ENCODE measurements at regions not wholly inside any gene's neighbourhood (a gene's known extent, or its start where the extent isn't known, plus 50 kb on each side); places are given as distances from the start of the nearest gene placed in this dataset.
"Not testable (repeated sequence)": the region's sequence is repeated elsewhere in the genome, so short reads cannot be mapped to it uniquely, and the experiment has no call there.

DNA sequence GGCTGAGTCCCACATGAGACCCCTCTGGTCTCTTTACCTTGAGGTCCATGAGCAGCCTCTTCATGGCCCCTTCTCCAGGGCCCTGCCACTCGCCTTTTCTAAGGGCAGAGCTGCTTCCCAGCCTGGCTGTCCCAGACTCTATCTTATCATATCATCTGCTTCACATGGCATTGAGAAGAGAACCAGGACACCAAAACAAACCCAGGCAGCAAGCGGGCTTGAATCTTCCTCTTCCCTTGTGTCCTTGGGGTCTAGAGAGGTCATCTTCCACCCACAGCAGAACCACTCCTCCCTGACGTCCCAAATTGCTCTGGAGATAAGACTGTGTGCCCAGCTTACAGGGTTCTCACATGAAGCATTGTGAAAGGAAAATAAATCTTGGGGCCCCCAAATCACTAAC, 261.3 kb upstream of the AUTS2 start:
- no peak for DNase-seq (ENCODE audit: low spot score)

DNA sequence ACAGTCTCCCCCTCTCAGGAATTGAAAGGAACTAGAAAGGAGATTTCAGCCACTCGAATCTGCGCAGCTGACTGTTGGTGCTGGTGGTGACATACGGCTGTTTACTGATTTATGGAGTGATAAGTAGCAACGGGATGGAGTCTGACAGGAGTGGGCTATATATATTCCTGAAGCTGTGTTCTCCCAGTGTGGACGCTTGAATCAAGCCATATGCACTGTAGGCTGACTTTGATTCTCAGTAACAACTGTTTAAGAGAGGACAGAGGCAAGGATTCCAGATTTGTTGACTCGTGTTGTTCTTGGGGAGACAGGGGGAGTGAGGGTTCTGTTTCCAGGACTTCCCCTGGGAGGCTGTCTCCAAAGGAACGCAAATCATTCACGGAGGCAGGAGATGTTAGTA, 260.1 kb upstream of the AUTS2 start:
- no peak for DNase-seq (ENCODE audit: low spot score)

- no peak for DNase-seq (ENCODE audit: low spot score)
Measured at GRCh38 chr7:69341288-69341687, 257.0 kb upstream of the AUTS2 start.

GRCh38 chr7:69342154-69342884, 256.0 kb upstream of the AUTS2 start:
- DNase-seq (ENCODE audit: low spot score): no peak

- no peak for DNase-seq (ENCODE audit: low spot score)
Measured at GRCh38 chr7:69349291-69349690, 249.0 kb upstream of the AUTS2 start.

GRCh38 chr7:69358163-69358821, 240.0 kb upstream of the AUTS2 start:
- no peak for DNase-seq (ENCODE audit: low spot score)

DNA sequence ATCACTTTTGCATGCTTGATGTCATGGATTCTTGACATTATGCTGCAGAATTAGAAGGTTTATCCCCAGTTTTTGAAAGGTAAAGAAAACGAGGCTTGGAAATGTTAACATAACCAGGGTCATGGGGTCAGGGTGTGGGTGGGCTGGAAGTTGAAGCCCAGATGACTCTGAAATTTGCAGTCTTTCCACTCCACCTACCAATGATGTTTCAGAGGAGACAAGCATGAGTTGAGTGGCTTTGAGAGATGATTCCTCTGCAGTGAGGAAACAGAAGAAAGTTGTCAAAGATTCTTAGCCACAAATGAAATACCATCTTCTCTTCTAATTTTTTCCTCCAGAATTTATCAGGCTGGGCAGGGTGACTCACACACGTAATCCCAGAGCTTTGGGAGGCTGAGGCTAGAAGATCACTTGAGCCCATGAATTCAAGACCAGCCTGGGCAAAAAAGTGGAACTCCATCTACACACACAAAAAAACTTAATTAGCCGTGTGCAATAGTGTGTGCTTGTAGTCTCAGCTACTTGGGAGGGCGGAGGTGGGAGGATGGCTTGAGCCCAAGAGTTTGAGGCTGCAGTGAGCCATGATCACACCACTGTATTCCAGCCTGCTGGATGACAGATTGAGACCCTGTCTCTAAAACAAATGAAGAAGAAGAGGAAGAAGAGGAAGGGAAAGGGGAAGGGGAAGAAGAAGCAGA, 239.1 kb upstream of the AUTS2 start:
- DNase-seq (ENCODE audit: low spot score): no peak

DNA sequence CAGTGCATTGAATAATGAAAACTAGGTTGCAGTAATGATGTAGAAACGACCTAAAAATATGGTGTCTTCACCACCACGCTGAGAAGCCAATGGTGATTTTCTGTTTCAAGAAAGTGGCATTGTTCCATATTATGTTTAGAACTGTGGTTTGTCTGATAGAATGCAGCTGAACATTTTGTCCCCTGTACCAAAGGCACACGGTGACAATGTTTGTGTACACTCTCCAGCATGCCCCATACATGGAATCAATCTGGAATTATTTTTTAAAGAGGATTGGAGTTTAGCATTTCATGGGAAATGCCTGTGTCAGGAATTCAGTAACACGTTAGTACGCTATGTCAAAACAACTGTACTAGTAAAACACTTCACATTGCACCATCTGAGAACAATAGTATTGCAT, 237.4 kb upstream of the AUTS2 start:
- DNase-seq (ENCODE audit: low spot score): no peak

GRCh38 chr7:69363136-69363535, 235.1 kb upstream of the AUTS2 start:
- DNase-seq (ENCODE audit: low spot score): no peak

- no peak for DNase-seq (ENCODE audit: low spot score)
Measured at GRCh38 chr7:69364813-69365643, 233.2 kb upstream of the AUTS2 start.

DNA sequence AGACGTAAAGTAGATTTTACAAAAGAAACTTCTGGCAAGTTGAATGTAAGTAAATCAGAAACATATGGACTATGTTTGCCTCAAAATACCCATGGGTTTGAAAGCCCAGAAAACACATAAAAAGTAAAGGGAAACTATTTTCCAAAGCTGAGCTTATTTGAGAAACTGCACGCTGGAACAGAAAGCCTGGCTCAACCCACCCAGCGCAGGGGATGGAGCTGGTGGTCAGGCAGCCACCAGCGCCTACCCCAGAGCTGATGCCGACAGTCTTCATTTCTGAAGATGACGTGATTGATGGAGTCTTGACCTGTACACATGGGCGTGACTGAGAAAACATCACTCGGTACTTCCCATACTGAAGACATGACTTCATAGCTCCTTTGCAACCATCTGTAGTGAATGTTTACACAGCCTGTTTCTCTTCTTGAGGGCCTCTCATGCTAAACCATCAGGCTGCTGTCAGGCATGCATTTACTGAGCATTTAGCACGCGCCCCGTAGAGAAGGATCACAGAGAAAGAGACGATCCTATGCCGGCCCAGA, 232.6 kb upstream of the AUTS2 start:
- DNase-seq (ENCODE audit: low spot score): no peak

DNA sequence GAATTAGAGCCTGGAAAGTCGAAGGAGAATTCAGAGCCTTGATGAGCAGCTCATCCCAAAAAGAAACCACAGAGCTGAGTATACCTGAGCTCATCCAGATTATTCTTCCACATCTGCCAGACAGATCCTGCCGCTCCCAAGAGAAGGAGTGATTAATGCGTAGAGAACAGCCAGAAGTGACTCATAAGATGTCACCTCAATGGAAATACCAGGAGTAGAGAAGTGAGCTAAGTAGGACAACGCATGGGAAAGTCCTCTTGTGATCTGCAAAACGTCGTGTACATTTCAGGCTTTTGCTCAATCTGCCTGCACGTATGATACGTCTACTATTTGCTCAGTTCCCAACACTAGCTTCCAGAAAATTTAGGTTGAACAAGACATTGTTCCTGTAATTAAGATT, 230.5 kb upstream of the AUTS2 start:
- DNase-seq (ENCODE audit: low spot score): no peak

GRCh38 chr7:69373171-69374043, 224.9 kb upstream of the AUTS2 start:
- DNase-seq (ENCODE audit: low spot score): no peak

DNA sequence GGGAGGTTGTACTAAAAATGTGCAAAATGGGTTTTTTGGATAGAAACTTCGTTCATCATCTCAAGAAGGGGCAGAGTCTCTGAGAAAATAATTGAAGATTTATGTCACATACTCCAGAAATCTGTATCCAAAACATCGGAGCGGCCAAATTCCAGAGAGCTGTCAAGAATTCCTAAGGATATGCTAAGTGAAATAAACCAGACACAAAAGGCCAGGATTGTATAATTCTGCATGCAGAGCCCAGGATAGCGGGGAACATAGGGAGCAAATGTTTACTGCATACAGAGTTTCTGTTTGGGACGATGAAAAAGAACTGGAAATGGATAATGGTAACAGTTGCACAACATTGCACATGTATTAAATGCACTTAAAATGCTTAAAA, 224.2 kb upstream of the AUTS2 start:
- no peak for DNase-seq (ENCODE audit: low spot score)

- DNase-seq (ENCODE audit: low spot score): no peak
Measured at GRCh38 chr7:69377191-69377590, 221.1 kb upstream of the AUTS2 start.

- no peak for DNase-seq (ENCODE audit: low spot score)
Measured at GRCh38 chr7:69388452-69389137, 209.7 kb upstream of the AUTS2 start.

DNA sequence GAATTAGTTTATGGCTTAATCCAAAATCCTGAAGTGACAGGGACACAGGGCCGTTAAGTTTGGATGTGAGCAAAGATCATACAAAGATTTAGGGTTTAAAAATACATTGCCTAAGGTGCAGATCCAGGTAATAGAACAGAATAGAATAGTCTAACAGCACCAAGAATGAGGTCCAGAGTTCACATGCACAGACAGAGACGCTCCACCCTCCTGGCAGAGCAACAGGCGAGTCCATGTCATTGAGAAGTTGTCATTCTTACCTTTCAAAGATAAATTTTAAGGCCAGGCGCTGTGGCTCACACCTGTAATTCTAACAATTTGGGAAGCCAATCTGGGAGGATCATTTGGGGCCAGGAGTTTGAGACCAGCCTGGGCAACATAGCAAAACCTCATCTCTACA, 209.1 kb upstream of the AUTS2 start:
- no peak for DNase-seq (ENCODE audit: low spot score)

DNA sequence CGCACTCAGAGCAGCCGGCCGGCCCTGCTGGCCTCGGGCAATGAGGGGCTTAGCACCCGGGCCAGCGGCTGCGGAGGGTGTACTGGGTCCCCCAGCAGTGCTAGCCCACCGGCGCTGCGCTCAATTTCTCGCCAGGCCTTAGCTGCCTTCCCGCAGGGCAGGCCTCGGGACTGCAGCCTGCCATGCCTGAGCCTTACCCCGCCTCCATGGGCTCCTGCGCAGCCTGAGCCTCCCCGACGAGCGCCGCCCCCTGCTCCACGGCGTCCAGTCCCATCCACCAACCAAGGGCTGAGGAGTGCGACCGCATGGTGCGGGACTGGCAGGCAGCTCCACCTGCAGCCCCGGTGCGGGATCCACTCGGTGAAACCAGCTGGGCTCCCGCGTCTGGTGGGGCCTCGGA, 204.4 kb upstream of the AUTS2 start:
- not testable (repeated sequence) for DNase-seq (ENCODE audit: low spot score)

GRCh38 chr7:69395061-69395714, 203.1 kb upstream of the AUTS2 start:
- DNase-seq (ENCODE audit: low spot score): no peak

DNA sequence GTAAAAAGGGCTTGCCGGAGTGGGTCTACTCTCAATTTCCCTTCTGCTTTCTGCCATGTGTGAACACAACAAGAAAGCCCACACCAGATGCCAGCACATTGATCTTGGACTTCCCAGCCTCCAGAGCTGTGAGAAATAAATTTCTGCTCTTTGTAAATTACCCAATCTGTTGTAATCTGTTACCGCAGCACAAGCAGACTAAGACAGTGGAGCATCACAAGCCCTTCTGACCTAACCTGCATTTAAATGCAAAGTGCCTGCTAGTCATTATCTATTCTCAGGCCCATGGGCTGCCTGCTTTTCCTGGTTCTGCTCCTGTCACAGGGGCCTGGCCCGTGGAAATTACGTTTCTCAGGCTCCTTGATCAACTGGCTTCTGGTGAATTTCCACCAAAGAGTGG, 199.3 kb upstream of the AUTS2 start:
- DNase-seq (ENCODE audit: low spot score): no peak
